SU-DHL-6 (cell line): ENCODE measurements at regions not wholly inside any gene's neighbourhood (a gene's known extent, or its start where the extent isn't known, plus 50 kb on each side); places are given as distances from the start of the nearest gene placed in this dataset.

Source experiments
- H2AFZ ChIP-seq: fragments of 200-600 bp; sonication (generic); 2 replicates; pipeline ENCODE4 v1.6.1; 2014; ENCODE audit warnings: low read depth, mild to moderate bottlenecking, moderate library complexity, mixed read lengths, antibody characterized with exemption, low read length; ENCODE audit not compliant: severe bottlenecking
- H3F3A ChIP-seq: fragments of 200-600 bp; shearing (Covaris generic); 2 replicates; pipeline ENCODE4 v1.6.0; 2016; ENCODE audit warnings: antibody characterized with exemption, mild to moderate bottlenecking; ENCODE audit not compliant: insufficient read depth
- H3K27ac ChIP-seq: fragments of 200-600 bp; sonication (generic); 2 replicates; pipeline ENCODE4 v1.5.1; 2016; ENCODE audit warnings: low read depth, mild to moderate bottlenecking, low read length, moderate library complexity, mixed read lengths
- H3K27me3 ChIP-seq: fragments of 200-600 bp; sonication (generic), shearing (Covaris generic); 2 replicates; pipeline ENCODE4 v1.6.0; 2014; ENCODE audit warnings: mild to moderate bottlenecking, low read length
- H3K36me3 ChIP-seq: fragments of 200-600 bp; sonication (generic); 2 replicates; pipeline ENCODE4 v1.6.1; 2014; ENCODE audit warnings: mild to moderate bottlenecking, low read length, mixed read lengths
- H3K4me2 ChIP-seq: fragments of 300-600, 200-600 bp; shearing (Covaris generic), sonication (generic); 2 replicates; pipeline ENCODE4 v1.6.0; 2014; ENCODE audit warnings: low read length, low read depth, mild to moderate bottlenecking; ENCODE audit not compliant: poor library complexity, severe bottlenecking
- H3K4me3 ChIP-seq: fragments of 200-600 bp; sonication (generic); 2 replicates; pipeline ENCODE4 v1.5.1; 2014; ENCODE audit warnings: antibody characterized with exemption, low read length, mild to moderate bottlenecking, mixed read lengths; ENCODE audit not compliant: insufficient read depth, poor library complexity, severe bottlenecking
- H3K79me2 ChIP-seq: fragments of 200-600 bp; sonication (generic); 2 replicates; pipeline ENCODE4 v1.6.1; 2014; ENCODE audit warnings: mild to moderate bottlenecking, low read length, moderate library complexity; ENCODE audit not compliant: insufficient read depth
- H3K9ac ChIP-seq: fragments of 200-600 bp; sonication (generic); 2 replicates; pipeline ENCODE4 v1.7.0; 2014; ENCODE audit warnings: mild to moderate bottlenecking, low read length
- H3K9me2 ChIP-seq: fragments of 200-600 bp; sonication (generic); replicated peaks from 2 replicates; pipeline ENCODE4 v1.6.1; 2014; ENCODE audit warnings: low read length; ENCODE audit not compliant: insufficient read depth
- H3K9me3 ChIP-seq: fragments of 200-600 bp; sonication (generic); 2 replicates; pipeline ENCODE4 v1.6.1; 2014; ENCODE audit warnings: low read length, mixed read lengths; ENCODE audit not compliant: insufficient read depth
- H4K20me1 ChIP-seq: fragments of 200-600 bp; sonication (generic); 2 replicates; pipeline ENCODE4 v1.6.1; 2014; ENCODE audit warnings: low read depth, mild to moderate bottlenecking, antibody characterized with exemption, low read length, moderate library complexity, mixed read lengths
- CTCF ChIP-seq: fragments of 200-600 bp; sonication (generic); IDR thresholded peaks from one replicate; pipeline ENCODE4 v1.5.1; 2017; ENCODE audit warnings: antibody characterized with exemption, mild to moderate bottlenecking, low read length, moderate library complexity; ENCODE audit not compliant: insufficient read depth, poor library complexity, severe bottlenecking
- EZH2phosphoT487 ChIP-seq: fragments of 200-600 bp; sonication (generic), shearing (Covaris generic); conservative IDR thresholded peaks from 2 replicates; pipeline ENCODE4 v1.6.1; 2018; ENCODE audit warnings: mild to moderate bottlenecking, antibody characterized with exemption, low read length, moderate library complexity, mixed read lengths

- TF ChIP-seq EZH2phosphoT487 = no peak
- TF ChIP-seq CTCF = no peak
- no peaks in the 10 kb centered on the region for H3K9me2 ChIP-seq
These were observed 247.4 kb upstream of the TBL1XR1 start for GRCh38 chr3:177444696-177445095.

GRCh38 chr3:177445549-177445948 lies 248.3 kb upstream of the TBL1XR1 start:
- Histone ChIP-seq H3K79me2 (no peaks in the 10 kb centered on the region), H3K9me2 (no peaks in the 10 kb centered on the region), H3K4me2 (no peak overlapping the region), H3K4me3 (no peak overlapping the region), H4K20me1 (no peaks in the 10 kb centered on the region), H2AFZ (no peak overlapping the region), H3K27ac (no peak overlapping the region), H3K36me3 (no peaks in the 10 kb centered on the region), H3K9me3 (no peaks in the 10 kb centered on the region), H3K9ac (no peak overlapping the region), H3K27me3 (no peaks in the 10 kb centered on the region), H3F3A (no peaks in the 10 kb centered on the region)
- TF ChIP-seq CTCF = no peak
- no peak for TF ChIP-seq EZH2phosphoT487

More at GRCh38 chr3:177444696-177445095, 247.4 kb upstream of the TBL1XR1 start:
- Histone ChIP-seq H2AFZ (no peak overlapping the region), H3K36me3 (no peaks in the 10 kb centered on the region), H3K79me2 (no peaks in the 10 kb centered on the region), H3F3A (no peaks in the 10 kb centered on the region), H3K9ac (no peak overlapping the region), H3K9me3 (no peaks in the 10 kb centered on the region), H3K27ac (no peak overlapping the region), H4K20me1 (no peaks in the 10 kb centered on the region), H3K4me2 (no peak overlapping the region), H3K4me3 (no peak overlapping the region), H3K27me3 (no peaks in the 10 kb centered on the region)

- Histone ChIP-seq H3K27me3 (no peaks in the 10 kb centered on the region), H3K79me2 (no peaks in the 10 kb centered on the region), H3K9ac (no peak overlapping the region), H3K9me3 (no peaks in the 10 kb centered on the region), H3K27ac (no peak overlapping the region), H3K36me3 (no peaks in the 10 kb centered on the region), H2AFZ (no peak overlapping the region), H4K20me1 (no peaks in the 10 kb centered on the region), H3K9me2 (no peaks in the 10 kb centered on the region), H3K4me2 (no peak overlapping the region), H3F3A (no peaks in the 10 kb centered on the region), H3K4me3 (no peak overlapping the region)
- no peak for TF ChIP-seq CTCF
- TF ChIP-seq EZH2phosphoT487 = no peak
These were observed 248.9 kb upstream of the TBL1XR1 start for GRCh38 chr3:177446165-177446601.

GRCh38 chr3:177447938-177448337 lies 250.7 kb upstream of the TBL1XR1 start:
- Histone ChIP-seq H3K4me2 (no peak overlapping the region), H3K27me3 (no peaks in the 10 kb centered on the region), H3K9ac (no peak overlapping the region), H3K9me2 (no peaks in the 10 kb centered on the region), H3K27ac (no peak overlapping the region), H3K9me3 (no peaks in the 10 kb centered on the region), H3F3A (no peaks in the 10 kb centered on the region), H4K20me1 (no peaks in the 10 kb centered on the region), H2AFZ (no peak overlapping the region), H3K4me3 (no peak overlapping the region), H3K79me2 (no peaks in the 10 kb centered on the region), H3K36me3 (no peaks in the 10 kb centered on the region)
- TF ChIP-seq EZH2phosphoT487 = no peak
- no peak for TF ChIP-seq CTCF
